ENCODE measurements at regions not wholly inside any gene's neighbourhood (a gene's known extent, or its start where the extent isn't known, plus 50 kb on each side); places are given as distances from the start of the nearest gene placed in this dataset.
A peak's percentile ranks its signal among the peaks of the same experiment; 100 is the strongest.

- Histone ChIP-seq H3K36me3 (ENCODE audit: insufficient read depth, low read length) (no peaks in the 10 kb centered on the region), H4K20me1 (ENCODE audit: insufficient read depth, low read length, poor library complexity, severe bottlenecking) (no peaks in the 10 kb centered on the region)
- TF ChIP-seq, protein P1, sequence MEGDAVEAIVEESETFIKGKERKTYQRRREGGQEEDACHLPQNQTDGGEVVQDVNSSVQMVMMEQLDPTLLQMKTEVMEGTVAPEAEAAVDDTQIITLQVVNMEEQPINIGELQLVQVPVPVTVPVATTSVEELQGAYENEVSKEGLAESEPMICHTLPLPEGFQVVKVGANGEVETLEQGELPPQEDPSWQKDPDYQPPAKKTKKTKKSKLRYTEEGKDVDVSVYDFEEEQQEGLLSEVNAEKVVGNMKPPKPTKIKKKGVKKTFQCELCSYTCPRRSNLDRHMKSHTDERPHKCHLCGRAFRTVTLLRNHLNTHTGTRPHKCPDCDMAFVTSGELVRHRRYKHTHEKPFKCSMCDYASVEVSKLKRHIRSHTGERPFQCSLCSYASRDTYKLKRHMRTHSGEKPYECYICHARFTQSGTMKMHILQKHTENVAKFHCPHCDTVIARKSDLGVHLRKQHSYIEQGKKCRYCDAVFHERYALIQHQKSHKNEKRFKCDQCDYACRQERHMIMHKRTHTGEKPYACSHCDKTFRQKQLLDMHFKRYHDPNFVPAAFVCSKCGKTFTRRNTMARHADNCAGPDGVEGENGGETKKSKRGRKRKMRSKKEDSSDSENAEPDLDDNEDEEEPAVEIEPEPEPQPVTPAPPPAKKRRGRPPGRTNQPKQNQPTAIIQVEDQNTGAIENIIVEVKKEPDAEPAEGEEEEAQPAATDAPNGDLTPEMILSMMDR (conservative IDR thresholded peaks at IDR 0.05; ENCODE audit: low read length): peak; percentile 50
- TF ChIP-seq EZH2phosphoT487 (IDR thresholded peaks at IDR 0.05; ENCODE audit: borderline replicate concordance): no peak
Observed at GRCh38 chr7:26562841-26563240, 271.2 kb downstream of the SNX10 start.

GRCh38 chr7:26563406-26563805, 271.7 kb downstream of the SNX10 start:
- H4K20me1 ChIP-seq (ENCODE audit: insufficient read depth, low read length, poor library complexity, severe bottlenecking): no peaks in the 10 kb centered on the region
- TF ChIP-seq EZH2phosphoT487 (IDR thresholded peaks at IDR 0.05; ENCODE audit: borderline replicate concordance): no peak
- TF ChIP-seq, protein P1 (conservative IDR thresholded peaks at IDR 0.05; ENCODE audit: low read length): no peak
- no peak overlapping the region for H3K4me2 ChIP-seq (ENCODE audit: low read depth, low read length, poor library complexity, severe bottlenecking)
- H3K9me2 ChIP-seq (replicated peaks; ENCODE audit: low read depth, low read length): no peaks in the 10 kb centered on the region
- peaks cover 13% of the 10 kb centered on the region for H3K4me1 ChIP-seq (ENCODE audit: insufficient read depth, low read length, poor library complexity, severe bottlenecking)
- H3K4me3 ChIP-seq (ENCODE audit: low read length, poor library complexity, severe bottlenecking): no peak overlapping the region
- no peaks in the 10 kb centered on the region for H3F3A ChIP-seq (ENCODE audit: low read depth)
- H2AFZ ChIP-seq (ENCODE audit: low read length): no peak overlapping the region
- H3K27me3 ChIP-seq (ENCODE audit: insufficient read depth, low read length, poor library complexity, severe bottlenecking): no peaks in the 10 kb centered on the region
- no peaks in the 10 kb centered on the region for H3K36me3 ChIP-seq (ENCODE audit: insufficient read depth, low read length)
- H3K79me2 ChIP-seq (ENCODE audit: insufficient read depth, low read length): no peaks in the 10 kb centered on the region
- no peaks in the 10 kb centered on the region for H3K9me3 ChIP-seq (ENCODE audit: insufficient read depth, low read depth, low read length)
- H3K9ac ChIP-seq (ENCODE audit: low read depth, low read length, poor library complexity, severe bottlenecking): no peak overlapping the region

More at GRCh38 chr7:26562841-26563240, 271.2 kb downstream of the SNX10 start:
- H3K4me3 ChIP-seq (ENCODE audit: low read length, poor library complexity, severe bottlenecking): no peak overlapping the region
- H3K79me2 ChIP-seq (ENCODE audit: insufficient read depth, low read length): no peaks in the 10 kb centered on the region
- H3K4me1 ChIP-seq (ENCODE audit: insufficient read depth, low read length, poor library complexity, severe bottlenecking): peaks cover 13% of the 10 kb centered on the region
- no peaks in the 10 kb centered on the region for H3F3A ChIP-seq (ENCODE audit: low read depth)
- H3K9ac ChIP-seq (ENCODE audit: low read depth, low read length, poor library complexity, severe bottlenecking): no peak overlapping the region
- no peaks in the 10 kb centered on the region for H3K9me2 ChIP-seq (replicated peaks; ENCODE audit: low read depth, low read length)
- no peak overlapping the region for H2AFZ ChIP-seq (ENCODE audit: low read length)
- H3K9me3 ChIP-seq (ENCODE audit: insufficient read depth, low read depth, low read length): no peaks in the 10 kb centered on the region
- H3K27me3 ChIP-seq (ENCODE audit: insufficient read depth, low read length, poor library complexity, severe bottlenecking): no peaks in the 10 kb centered on the region
- H3K4me2 ChIP-seq (ENCODE audit: low read depth, low read length, poor library complexity, severe bottlenecking): no peak overlapping the region

- no peaks in the 10 kb centered on the region for H3K27me3 ChIP-seq (ENCODE audit: insufficient read depth, low read length, poor library complexity, severe bottlenecking)
- no peak overlapping the region for H3K4me2 ChIP-seq (ENCODE audit: low read depth, low read length, poor library complexity, severe bottlenecking)
- no peak overlapping the region for H3K9ac ChIP-seq (ENCODE audit: low read depth, low read length, poor library complexity, severe bottlenecking)
- H3K9me2 ChIP-seq (replicated peaks; ENCODE audit: low read depth, low read length): no peaks in the 10 kb centered on the region
- no peaks in the 10 kb centered on the region for H4K20me1 ChIP-seq (ENCODE audit: insufficient read depth, low read length, poor library complexity, severe bottlenecking)
- H3K4me3 ChIP-seq (ENCODE audit: low read length, poor library complexity, severe bottlenecking): no peak overlapping the region
- no peaks in the 10 kb centered on the region for H3K4me1 ChIP-seq (ENCODE audit: insufficient read depth, low read length, poor library complexity, severe bottlenecking)
- TF ChIP-seq, protein P1 (conservative IDR thresholded peaks at IDR 0.05; ENCODE audit: low read length): no peak
- no peak for TF ChIP-seq EZH2phosphoT487 (IDR thresholded peaks at IDR 0.05; ENCODE audit: borderline replicate concordance)
- no peaks in the 10 kb centered on the region for H3K79me2 ChIP-seq (ENCODE audit: insufficient read depth, low read length)
- no peaks in the 10 kb centered on the region for H3F3A ChIP-seq (ENCODE audit: low read depth)
- H2AFZ ChIP-seq (ENCODE audit: low read length): no peak overlapping the region
- H3K9me3 ChIP-seq (ENCODE audit: insufficient read depth, low read depth, low read length): no peaks in the 10 kb centered on the region
- no peaks in the 10 kb centered on the region for H3K36me3 ChIP-seq (ENCODE audit: insufficient read depth, low read length)
Observed at GRCh38 chr7:26567266-26567665, 275.6 kb downstream of the SNX10 start.
